MM.1S (cell line): ENCODE measurements at regions not wholly inside any gene's neighbourhood (a gene's known extent, or its start where the extent isn't known, plus 50 kb on each side); places are given as distances from the start of the nearest gene placed in this dataset.

Experiments used
- EZH2 ChIP-seq: fragments of 300-600 bp; sonication (generic); optimal IDR thresholded peaks from 2 replicates; pipeline ENCODE3; 2017; ENCODE audit warnings: low read depth, mild to moderate bottlenecking, antibody characterized with exemption, low read length, mixed read lengths
- EZH2phosphoT487 ChIP-seq: fragments of 300-600 bp; sonication (generic); IDR thresholded peaks from 2 replicates; pipeline ENCODE4 v1.6.1; 2018; ENCODE audit warnings: antibody characterized with exemption, low read length
- TF ChIP-seq, protein P1 (sequence below): fragments of 300-600 bp; sonication (generic); IDR thresholded peaks from 2 replicates; pipeline ENCODE4 v1.5.1; 2016; ENCODE audit warnings: antibody characterized with exemption, low read length, mixed read lengths

DNA sequence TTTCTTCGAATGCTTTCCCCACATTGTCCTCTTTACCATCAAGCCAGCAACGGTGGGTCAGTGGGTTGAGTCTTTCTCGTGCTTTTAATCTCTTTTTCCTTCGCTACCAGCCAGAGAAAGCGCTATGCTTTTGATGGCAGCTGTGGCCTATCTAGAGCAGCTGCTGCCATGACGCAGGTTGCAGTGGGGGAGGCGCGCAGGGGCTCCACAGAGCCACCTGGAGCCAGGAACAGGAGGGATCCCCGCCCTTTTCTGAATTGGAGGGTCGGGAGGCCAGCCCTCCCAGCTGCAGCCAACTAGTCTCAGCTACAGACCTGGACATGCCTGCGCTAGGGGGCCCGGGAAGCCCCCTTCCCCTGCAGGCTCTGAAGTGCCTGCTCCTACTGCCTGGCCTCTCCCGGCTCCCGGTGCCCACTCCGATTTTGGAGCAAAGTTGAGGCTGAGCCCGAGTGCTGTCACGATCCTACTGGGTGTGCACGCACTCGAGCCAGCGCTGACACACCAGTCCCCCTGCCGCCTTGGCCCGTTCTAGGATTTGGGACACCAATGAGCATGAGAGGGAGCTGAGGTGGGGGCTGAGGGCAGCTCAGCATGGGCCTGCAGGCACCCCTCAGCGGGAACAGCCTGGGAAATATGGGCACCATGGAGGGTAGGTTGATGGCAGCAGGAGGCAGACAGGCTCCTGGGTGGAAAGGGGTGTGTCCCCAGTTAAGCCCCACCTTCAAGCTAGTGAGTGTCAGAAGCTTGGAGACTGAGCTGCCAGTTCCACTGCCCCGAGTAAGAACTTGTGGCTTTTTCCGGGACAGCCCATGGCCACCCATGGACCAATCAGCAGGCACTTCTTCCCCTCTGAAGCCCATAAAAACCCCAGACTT, 784.2 kb downstream of the SLC6A15 start:
- TF ChIP-seq, protein P1, sequence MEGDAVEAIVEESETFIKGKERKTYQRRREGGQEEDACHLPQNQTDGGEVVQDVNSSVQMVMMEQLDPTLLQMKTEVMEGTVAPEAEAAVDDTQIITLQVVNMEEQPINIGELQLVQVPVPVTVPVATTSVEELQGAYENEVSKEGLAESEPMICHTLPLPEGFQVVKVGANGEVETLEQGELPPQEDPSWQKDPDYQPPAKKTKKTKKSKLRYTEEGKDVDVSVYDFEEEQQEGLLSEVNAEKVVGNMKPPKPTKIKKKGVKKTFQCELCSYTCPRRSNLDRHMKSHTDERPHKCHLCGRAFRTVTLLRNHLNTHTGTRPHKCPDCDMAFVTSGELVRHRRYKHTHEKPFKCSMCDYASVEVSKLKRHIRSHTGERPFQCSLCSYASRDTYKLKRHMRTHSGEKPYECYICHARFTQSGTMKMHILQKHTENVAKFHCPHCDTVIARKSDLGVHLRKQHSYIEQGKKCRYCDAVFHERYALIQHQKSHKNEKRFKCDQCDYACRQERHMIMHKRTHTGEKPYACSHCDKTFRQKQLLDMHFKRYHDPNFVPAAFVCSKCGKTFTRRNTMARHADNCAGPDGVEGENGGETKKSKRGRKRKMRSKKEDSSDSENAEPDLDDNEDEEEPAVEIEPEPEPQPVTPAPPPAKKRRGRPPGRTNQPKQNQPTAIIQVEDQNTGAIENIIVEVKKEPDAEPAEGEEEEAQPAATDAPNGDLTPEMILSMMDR, result no peak
- TF ChIP-seq EZH2 (no peak), EZH2phosphoT487 (no peak)
